Peyer's patch (tissue), 4 donors: ENCODE measurements at regions not wholly inside any gene's neighbourhood (a gene's known extent, or its start where the extent isn't known, plus 50 kb on each side); places are given as distances from the start of the nearest gene placed in this dataset.
"Not testable (repeated sequence)": the region's sequence is repeated elsewhere in the genome, so short reads cannot be mapped to it uniquely, and the experiment has no call there.

Source experiments
- DNase-seq, 3 donors: peaks; one replicate each; pipeline ENCODE4 v3.0.0-alpha.2; 2017 to 2019
- H3K27ac ChIP-seq, 4 donors: fragments of 200-600 bp; sonication (generic); one replicate each; pipeline ENCODE4 v1.5.1; 2016 to 2019
- H3K27me3 ChIP-seq, 2 donors: fragments of 200-600 bp; sonication (generic); one replicate each; pipeline ENCODE4 v1.5.1; 2019
- H3K36me3 ChIP-seq, 3 donors: fragments of 200-600 bp; sonication (generic); one replicate each; pipeline ENCODE4 v1.5.1; 2016 to 2019
- H3K4me1 ChIP-seq, 4 donors: fragments of 200-600 bp; sonication (generic); one replicate each; pipeline ENCODE4 v1.5.1; 2016 to 2019
- H3K4me3 ChIP-seq, 4 donors: fragments of 200-600 bp; sonication (generic); 1 replicate in 3 of 4; 2 replicates in 1 of 4; pipeline ENCODE4 v1.5.1; 2016 to 2019; ENCODE audit warnings: mild to moderate bottlenecking in 1 of 4
- H3K9me3 ChIP-seq, 4 donors: fragments of 200-600 bp; sonication (generic); one replicate each; pipeline ENCODE4 v1.5.1; 2016 to 2019; ENCODE audit warnings: mild to moderate bottlenecking in 1 of 4
- CTCF ChIP-seq, 6 experiments: fragments of 450-650 bp in 4 of 6; fragments of 200-600 bp in 2 of 6; sonication (generic) in 1 of 6; IDR thresholded peaks; one replicate each; pipeline ENCODE4 v1.5.1; 2017 to 2019; ENCODE audit warnings: antibody characterized with exemption in 6 of 6, mild to moderate bottlenecking in 3 of 6, moderate library complexity in 1 of 6
- POLR2A ChIP-seq, 2 donors: fragments of 450-650 bp; IDR thresholded peaks; one replicate each; pipeline ENCODE4 v1.5.1; 2017; ENCODE audit warnings: antibody characterized with exemption in 2 of 2, mild to moderate bottlenecking in 2 of 2, moderate library complexity in 2 of 2

DNA sequence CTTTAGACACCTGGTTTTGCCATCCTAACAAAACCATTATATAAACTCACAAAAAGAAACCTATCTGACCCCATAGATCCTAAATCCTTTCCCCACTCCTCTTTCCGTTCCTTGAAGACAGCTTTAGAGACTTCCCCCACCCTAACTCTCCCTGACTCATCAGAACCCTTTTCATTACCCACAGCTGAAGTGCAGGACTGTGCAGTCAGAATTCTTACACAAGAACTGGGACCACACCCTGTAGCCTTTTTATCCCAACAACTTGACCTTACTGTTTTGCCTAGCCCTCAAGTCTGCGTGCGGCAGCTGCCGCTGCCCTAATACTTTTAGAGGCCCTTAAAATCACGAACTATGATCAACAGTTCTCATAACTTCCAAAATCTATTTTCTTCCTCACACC lies 254.9 kb upstream of the GULP1 start:
- not testable (repeated sequence) for H3K27me3 ChIP-seq, H3K36me3 ChIP-seq

GRCh38 chr2:188039307-188039706 lies 252.4 kb upstream of the GULP1 start:
- H3K27ac ChIP-seq: no peak overlapping the region
- H3K9me3 ChIP-seq: no peaks in the 10 kb centered on the region
- no peak for TF ChIP-seq POLR2A (IDR thresholded peaks at IDR 0.05)
- TF ChIP-seq CTCF (IDR thresholded peaks at IDR 0.05): no peak
- H3K4me3 ChIP-seq: no peak overlapping the region
- no peaks in the 10 kb centered on the region for H3K4me1 ChIP-seq
- no peak for DNase-seq
- no peaks in the 10 kb centered on the region for H3K27me3 ChIP-seq
- H3K36me3 ChIP-seq: no peaks in the 10 kb centered on the region

More for the DNA sequence above, 254.9 kb upstream of the GULP1 start:
- not testable (repeated sequence) for H3K4me3 ChIP-seq, H3K4me1 ChIP-seq, H3K9me3 ChIP-seq, H3K27ac ChIP-seq, DNase-seq

DNA sequence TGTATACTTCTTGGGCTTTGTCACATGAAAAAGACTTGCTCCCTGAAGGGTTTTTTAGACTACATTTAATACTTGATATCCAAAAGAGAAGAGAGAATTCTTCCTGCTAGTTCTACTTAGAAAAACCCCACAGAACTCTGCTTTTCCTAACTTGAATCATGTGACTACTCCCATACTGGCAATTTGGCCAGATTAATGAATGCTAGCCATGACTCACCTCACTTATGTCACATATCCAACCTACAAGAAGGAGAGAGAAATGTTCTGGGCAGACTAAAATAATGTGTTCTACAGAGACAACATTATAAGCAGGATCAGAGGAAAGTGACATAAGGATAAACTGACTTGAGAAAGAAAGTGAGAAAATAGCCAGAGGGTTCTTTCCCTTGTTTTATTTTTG lies 249.3 kb upstream of the GULP1 start:
- H3K27me3 ChIP-seq: no peaks in the 10 kb centered on the region
- H3K4me3 ChIP-seq: no peak overlapping the region
- H3K36me3 ChIP-seq: no peaks in the 10 kb centered on the region
- no peaks in the 10 kb centered on the region for H3K4me1 ChIP-seq
- no peaks in the 10 kb centered on the region for H3K9me3 ChIP-seq
- no peak for DNase-seq
- H3K27ac ChIP-seq: no peak overlapping the region
- TF ChIP-seq POLR2A (IDR thresholded peaks at IDR 0.05) (no peak), CTCF (IDR thresholded peaks at IDR 0.05) (no peak)

- Histone ChIP-seq H3K27ac (no peak overlapping the region), H3K4me1 (no peaks in the 10 kb centered on the region)
- TF ChIP-seq POLR2A (IDR thresholded peaks at IDR 0.05): no peak
These were observed 246.7 kb upstream of the GULP1 start for GRCh38 chr2:188045016-188045415.

GRCh38 chr2:188046437-188046836 lies 245.2 kb upstream of the GULP1 start:
- no peak for TF ChIP-seq POLR2A (IDR thresholded peaks at IDR 0.05)
- no peak for TF ChIP-seq CTCF (IDR thresholded peaks at IDR 0.05)
- Histone ChIP-seq H3K27ac (no peak overlapping the region), H3K27me3 (no peaks in the 10 kb centered on the region), H3K9me3 (no peaks in the 10 kb centered on the region), H3K4me1 (no peaks in the 10 kb centered on the region), H3K4me3 (no peak overlapping the region), H3K36me3 (no peaks in the 10 kb centered on the region)
- DNase-seq: no peak

More at GRCh38 chr2:188045016-188045415, 246.7 kb upstream of the GULP1 start:
- Histone ChIP-seq H3K4me3 (no peak overlapping the region), H3K27me3 (no peaks in the 10 kb centered on the region), H3K9me3 (no peaks in the 10 kb centered on the region), H3K36me3 (no peaks in the 10 kb centered on the region)
- no peak for DNase-seq

DNA sequence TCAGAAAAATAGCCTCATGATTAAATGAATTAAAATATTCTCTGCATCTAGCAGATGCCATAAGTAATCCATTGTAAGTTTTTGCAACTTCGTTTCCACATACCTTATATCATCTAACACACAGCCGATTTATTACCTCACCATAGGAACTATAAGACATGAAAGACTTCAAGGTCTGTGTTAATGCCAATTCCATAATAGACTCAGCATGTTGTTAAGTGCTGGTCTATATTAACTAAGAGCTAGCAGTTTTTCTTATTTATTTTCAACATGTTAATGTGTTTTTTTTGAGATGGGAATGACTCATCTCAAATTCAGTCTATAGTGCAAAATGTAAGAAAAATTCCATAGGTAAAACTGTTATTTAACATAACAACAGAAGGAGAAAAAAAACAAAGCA lies 243.9 kb upstream of the GULP1 start:
- Histone ChIP-seq H3K27ac (no peak overlapping the region), H3K27me3 (no peaks in the 10 kb centered on the region), H3K4me3 (no peak overlapping the region), H3K9me3 (no peaks in the 10 kb centered on the region), H3K36me3 (no peaks in the 10 kb centered on the region), H3K4me1 (no peaks in the 10 kb centered on the region)
- DNase-seq: no peak
- TF ChIP-seq CTCF (IDR thresholded peaks at IDR 0.05): no peak
- no peak for TF ChIP-seq POLR2A (IDR thresholded peaks at IDR 0.05)

DNA sequence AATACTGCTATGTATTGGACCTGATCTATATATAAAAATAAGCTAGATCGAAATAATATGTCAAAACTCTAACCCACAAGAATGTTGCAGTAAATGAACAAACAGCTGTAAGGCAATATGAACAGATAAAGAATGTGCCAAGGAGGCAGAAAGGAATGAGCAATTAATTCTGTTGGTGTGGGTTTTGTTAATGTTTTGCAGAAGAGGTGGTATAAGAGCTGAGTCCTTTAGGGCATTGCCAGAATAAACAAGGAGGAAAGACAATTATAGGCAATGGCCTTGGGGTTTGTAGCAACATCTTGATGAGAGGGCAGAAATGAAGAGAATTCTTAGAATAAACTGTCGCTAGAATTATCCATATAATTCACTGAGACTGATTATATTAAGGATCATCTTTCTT lies 240.9 kb upstream of the GULP1 start:
- no peaks in the 10 kb centered on the region for H3K36me3 ChIP-seq
- no peaks in the 10 kb centered on the region for H3K4me1 ChIP-seq
- H3K27me3 ChIP-seq: no peaks in the 10 kb centered on the region
- no peak for TF ChIP-seq CTCF (IDR thresholded peaks at IDR 0.05)
- H3K4me3 ChIP-seq: no peak overlapping the region
- H3K27ac ChIP-seq: no peak overlapping the region
- no peak for DNase-seq
- H3K9me3 ChIP-seq: no peaks in the 10 kb centered on the region
